Stromal cell of bone marrow (primary cell): ENCODE measurements at regions not wholly inside any gene's neighbourhood (a gene's known extent, or its start where the extent isn't known, plus 50 kb on each side); places are given as distances from the start of the nearest gene placed in this dataset.
"Not testable (repeated sequence)": the region's sequence is repeated elsewhere in the genome, so short reads cannot be mapped to it uniquely, and the experiment has no call there.

ENCODE experiments used
- DNase-seq: peaks from one replicate; pipeline ENCODE4 v3.0.0-alpha.2; 2012; ENCODE audit warnings: low read depth

- DNase-seq: no peak
These were observed 260.5 kb upstream of the ANXA10 start for GRCh38 chr4:167831855-167832254.

- no peak for DNase-seq
These were observed 253.7 kb upstream of the ANXA10 start for GRCh38 chr4:167838686-167839085.

- no peak for DNase-seq
These were observed 249.8 kb upstream of the ANXA10 start for GRCh38 chr4:167842487-167842886.

GRCh38 chr4:167854881-167855280, 237.5 kb upstream of the ANXA10 start:
- no peak for DNase-seq

GRCh38 chr4:167858127-167858526, 234.2 kb upstream of the ANXA10 start:
- not testable (repeated sequence) for DNase-seq

- DNase-seq: no peak
These were observed 225.1 kb upstream of the ANXA10 start for GRCh38 chr4:167867191-167867590.

- no peak for DNase-seq
These were observed 224.2 kb upstream of the ANXA10 start for GRCh38 chr4:167868163-167868562.

- DNase-seq: no peak
These were observed 218.8 kb upstream of the ANXA10 start for GRCh38 chr4:167873496-167873895.

- DNase-seq: not testable (repeated sequence)
These were observed 216.2 kb upstream of the ANXA10 start for GRCh38 chr4:167876091-167876490.

GRCh38 chr4:167877826-167878225, 214.5 kb upstream of the ANXA10 start:
- not testable (repeated sequence) for DNase-seq

- DNase-seq: no peak
These were observed 209.1 kb upstream of the ANXA10 start for GRCh38 chr4:167883266-167883665.

GRCh38 chr4:167885071-167885470, 207.3 kb upstream of the ANXA10 start:
- no peak for DNase-seq

GRCh38 chr4:167885872-167886271, 206.5 kb upstream of the ANXA10 start:
- no peak for DNase-seq

GRCh38 chr4:167887726-167888125, 204.6 kb upstream of the ANXA10 start:
- no peak for DNase-seq

GRCh38 chr4:167890226-167890625, 202.1 kb upstream of the ANXA10 start:
- no peak for DNase-seq

GRCh38 chr4:167893531-167893930, 198.8 kb upstream of the ANXA10 start:
- DNase-seq: no peak

- DNase-seq: not testable (repeated sequence)
These were observed 196.1 kb upstream of the ANXA10 start for GRCh38 chr4:167896260-167896659.

- DNase-seq: no peak
These were observed 195.2 kb upstream of the ANXA10 start for GRCh38 chr4:167897116-167897515.

- peak; percentile 28 for DNase-seq
These were observed 189.0 kb upstream of the ANXA10 start for GRCh38 chr4:167903291-167903721.

GRCh38 chr4:167906851-167907250, 185.5 kb upstream of the ANXA10 start:
- DNase-seq: no peak

- no peak for DNase-seq
These were observed 183.5 kb upstream of the ANXA10 start for GRCh38 chr4:167908816-167909215.

- not testable (repeated sequence) for DNase-seq
These were observed 179.8 kb upstream of the ANXA10 start for GRCh38 chr4:167912535-167912934.

GRCh38 chr4:167918077-167918476, 174.3 kb upstream of the ANXA10 start:
- no peak for DNase-seq

GRCh38 chr4:167930166-167930565, 162.2 kb upstream of the ANXA10 start:
- DNase-seq: no peak

GRCh38 chr4:167934216-167934615, 158.1 kb upstream of the ANXA10 start:
- no peak for DNase-seq
